ENCODE measurements at regions not wholly inside any gene's neighbourhood (a gene's known extent, or its start where the extent isn't known, plus 50 kb on each side); places are given as distances from the start of the nearest gene placed in this dataset.
"Not testable (repeated sequence)": the region's sequence is repeated elsewhere in the genome, so short reads cannot be mapped to it uniquely, and the experiment has no call there.

- H3K9me3 ChIP-seq (ENCODE audit: severe bottlenecking) = no peaks in the 10 kb centered on the region
- no peak overlapping the region for H3K4me3 ChIP-seq (ENCODE audit: low read depth, low read length)
- no peaks in the 10 kb centered on the region for H3K27me3 ChIP-seq (ENCODE audit: insufficient read depth, low read depth, severe bottlenecking)
- TF ChIP-seq CTCF (IDR thresholded peaks at IDR 0.05; ENCODE audit: low read depth, low read length) = no peak
- no peaks in the 10 kb centered on the region for H3K36me3 ChIP-seq
- no peak for DNase-seq
- H3K27ac ChIP-seq = no peak overlapping the region
These were observed 133.5 kb upstream of the PRR16 start for GRCh38 chr5:120330558-120330957.

GRCh38 chr5:120344181-120344580, 119.9 kb upstream of the PRR16 start:
- no peak overlapping the region for H3K27ac ChIP-seq

GRCh38 chr5:120345947-120346346, 118.2 kb upstream of the PRR16 start:
- Histone ChIP-seq H3K27me3 (ENCODE audit: insufficient read depth, low read depth, severe bottlenecking) (no peaks in the 10 kb centered on the region), H3K36me3 (no peaks in the 10 kb centered on the region)

More at GRCh38 chr5:120344181-120344580, 119.9 kb upstream of the PRR16 start:
- TF ChIP-seq CTCF (IDR thresholded peaks at IDR 0.05; ENCODE audit: low read depth, low read length) = no peak
- no peaks in the 10 kb centered on the region for H3K9me3 ChIP-seq (ENCODE audit: severe bottlenecking)
- H3K4me3 ChIP-seq (ENCODE audit: low read depth, low read length) = no peak overlapping the region
- no peaks in the 10 kb centered on the region for H3K36me3 ChIP-seq
- H3K27me3 ChIP-seq (ENCODE audit: insufficient read depth, low read depth, severe bottlenecking) = no peaks in the 10 kb centered on the region
- DNase-seq = no peak

GRCh38 chr5:120351071-120351470, 113.0 kb upstream of the PRR16 start:
- not testable (repeated sequence) for H3K27me3 ChIP-seq (ENCODE audit: insufficient read depth, low read depth, severe bottlenecking); H3K36me3 ChIP-seq; H3K4me3 ChIP-seq (ENCODE audit: low read depth, low read length); H3K27ac ChIP-seq; H3K9me3 ChIP-seq (ENCODE audit: severe bottlenecking); DNase-seq

More at GRCh38 chr5:120345947-120346346, 118.2 kb upstream of the PRR16 start:
- TF ChIP-seq CTCF (IDR thresholded peaks at IDR 0.05; ENCODE audit: low read depth, low read length) = no peak
- Histone ChIP-seq H3K4me3 (ENCODE audit: low read depth, low read length) (no peak overlapping the region), H3K9me3 (ENCODE audit: severe bottlenecking) (no peaks in the 10 kb centered on the region), H3K27ac (no peak overlapping the region)
- DNase-seq = no peak

GRCh38 chr5:120354126-120354525, 110.0 kb upstream of the PRR16 start:
- Histone ChIP-seq H3K9me3 (ENCODE audit: severe bottlenecking) (no peaks in the 10 kb centered on the region), H3K36me3 (no peaks in the 10 kb centered on the region), H3K4me3 (ENCODE audit: low read depth, low read length) (no peak overlapping the region), H3K27ac (no peak overlapping the region), H3K27me3 (ENCODE audit: insufficient read depth, low read depth, severe bottlenecking) (no peaks in the 10 kb centered on the region)
- no peak for TF ChIP-seq CTCF (IDR thresholded peaks at IDR 0.05; ENCODE audit: low read depth, low read length)
- no peak for DNase-seq

GRCh38 chr5:120358949-120359348, 105.2 kb upstream of the PRR16 start:
- TF ChIP-seq CTCF (IDR thresholded peaks at IDR 0.05; ENCODE audit: low read depth, low read length) = no peak
- no peak overlapping the region for H3K27ac ChIP-seq
- H3K9me3 ChIP-seq (ENCODE audit: severe bottlenecking) = no peaks in the 10 kb centered on the region
- no peaks in the 10 kb centered on the region for H3K27me3 ChIP-seq (ENCODE audit: insufficient read depth, low read depth, severe bottlenecking)
- no peak for DNase-seq
- H3K36me3 ChIP-seq = no peaks in the 10 kb centered on the region
- H3K4me3 ChIP-seq (ENCODE audit: low read depth, low read length) = no peak overlapping the region

Measured in WERI-Rb-1 (cell line).